H9 (cell line): ENCODE measurements at regions not wholly inside any gene's neighbourhood (a gene's known extent, or its start where the extent isn't known, plus 50 kb on each side); places are given as distances from the start of the nearest gene placed in this dataset.

ENCODE experiments used
- DNase-seq: peaks from one replicate; pipeline ENCODE4 v3.0.0-alpha.2; 2017
- H2AFZ ChIP-seq: one replicate; pipeline ENCODE4 v1.6.1; 2013; ENCODE audit warnings: mild to moderate bottlenecking, low read length, control low read depth, moderate library complexity
- H2AK5ac ChIP-seq: 2 replicates; pipeline ENCODE4 v1.6.1; 2013; ENCODE audit warnings: low read length, control low read depth, mixed read lengths; ENCODE audit not compliant: insufficient read length
- H2BK120ac ChIP-seq: one replicate; pipeline ENCODE4 v1.6.1; 2013; ENCODE audit warnings: low read depth, mild to moderate bottlenecking, low read length, control low read depth, inconsistent platforms; ENCODE audit not compliant: poor library complexity, severe bottlenecking
- H2BK12ac ChIP-seq: 2 replicates; pipeline ENCODE4 v1.6.1; 2013; ENCODE audit warnings: low read length, control low read depth, mixed read lengths, low read depth; ENCODE audit not compliant: insufficient read length
- H2BK15ac ChIP-seq: 2 replicates; pipeline ENCODE4 v1.6.1; 2013; ENCODE audit warnings: low read depth, low read length, control low read depth
- H2BK20ac ChIP-seq: one replicate; pipeline ENCODE4 v1.6.1; 2013; ENCODE audit warnings: low read depth, mild to moderate bottlenecking, low read length, control low read depth, inconsistent platforms; ENCODE audit not compliant: poor library complexity, severe bottlenecking
- H2BK5ac ChIP-seq: 2 replicates; pipeline ENCODE4 v1.6.1; 2013; ENCODE audit warnings: low read length, control low read depth, mixed read lengths; ENCODE audit not compliant: insufficient read length
- H3K14ac ChIP-seq: 2 replicates; pipeline ENCODE4 v1.6.1; 2013; ENCODE audit warnings: low read length, control low read depth; ENCODE audit not compliant: insufficient read depth
- H3K18ac ChIP-seq: 2 replicates; pipeline ENCODE4 v1.6.1; 2013; ENCODE audit warnings: low read depth, mild to moderate bottlenecking, mixed read lengths, low read length, control low read depth; ENCODE audit not compliant: insufficient read length
- H3K23ac ChIP-seq: 2 replicates; pipeline ENCODE4 v1.6.1; 2013; ENCODE audit warnings: low read length, control low read depth, mixed read lengths, low read depth; ENCODE audit not compliant: insufficient read length
- H3K23me2 ChIP-seq: 2 replicates; pipeline ENCODE4 v1.6.1; 2013; ENCODE audit warnings: low read depth, mild to moderate bottlenecking, mixed read lengths, low read length, control low read depth; ENCODE audit not compliant: insufficient read length, poor library complexity, severe bottlenecking
- H3K27ac ChIP-seq: 2 replicates; pipeline ENCODE4 v1.5.1; 2013; ENCODE audit warnings: low read length, control low read depth, mixed read lengths, low read depth; ENCODE audit not compliant: insufficient read length
- H3K27me3 ChIP-seq: 2 replicates; pipeline ENCODE4 v1.6.1; 2013; ENCODE audit warnings: low read length, control low read depth, inconsistent platforms; ENCODE audit not compliant: insufficient read depth
- H3K4ac ChIP-seq: 2 replicates; pipeline ENCODE4 v1.6.1; 2013; ENCODE audit warnings: low read depth, mild to moderate bottlenecking, control low read depth, inconsistent platforms, low read length, moderate library complexity
- H3K4me1 ChIP-seq: 2 replicates; pipeline ENCODE4 v1.6.1; 2013; ENCODE audit warnings: low read length, control low read depth, inconsistent platforms; ENCODE audit not compliant: insufficient read depth
- H3K4me2 ChIP-seq: 2 replicates; pipeline ENCODE4 v1.6.1; 2013; ENCODE audit warnings: low read length, control low read depth, mixed read lengths; ENCODE audit not compliant: insufficient read length, insufficient read depth
- H3K56ac ChIP-seq: 2 replicates; pipeline ENCODE4 v1.6.1; 2013; ENCODE audit warnings: low read depth, mild to moderate bottlenecking, mixed read lengths, low read length, control low read depth; ENCODE audit not compliant: insufficient read length
- H3K79me1 ChIP-seq: 2 replicates; pipeline ENCODE4 v1.6.1; 2013; ENCODE audit warnings: low read depth, mild to moderate bottlenecking, moderate library complexity, low read length, control low read depth, inconsistent platforms; ENCODE audit not compliant: insufficient read depth, poor library complexity, severe bottlenecking
- H3K79me2 ChIP-seq: 2 replicates; pipeline ENCODE4 v1.6.1; 2013; ENCODE audit warnings: low read length, control low read depth, inconsistent platforms; ENCODE audit not compliant: insufficient read depth
- H3K9ac ChIP-seq: 2 replicates; pipeline ENCODE4 v1.6.1; 2013; ENCODE audit warnings: low read length, control low read depth, mixed read lengths; ENCODE audit not compliant: insufficient read length; ENCODE audit errors: extremely low read depth
- H3K9me3 ChIP-seq: one replicate; pipeline ENCODE4 v1.6.1; 2013; ENCODE audit warnings: low read depth, low read length, inconsistent platforms; ENCODE audit not compliant: control insufficient read depth
- H3T11ph ChIP-seq: one replicate; pipeline ENCODE4 v1.6.1; 2013; ENCODE audit warnings: mild to moderate bottlenecking, low read length, control low read depth, inconsistent platforms
- H4K20me1 ChIP-seq: one replicate; pipeline ENCODE4 v1.6.1; 2013; ENCODE audit not compliant: control insufficient read depth, insufficient read length, insufficient read depth
- H4K5ac ChIP-seq: 2 replicates; pipeline ENCODE4 v1.6.1; 2013; ENCODE audit warnings: low read depth, mild to moderate bottlenecking, mixed read lengths, low read length, control low read depth; ENCODE audit not compliant: insufficient read length
- H4K8ac ChIP-seq: replicated peaks from 2 replicates; pipeline ENCODE4 v1.6.1; 2013; ENCODE audit warnings: low read length, control low read depth, mixed read lengths, low read depth; ENCODE audit not compliant: insufficient read length
- H4K91ac ChIP-seq: 2 replicates; pipeline ENCODE4 v1.6.1; 2013; ENCODE audit warnings: low read depth, mild to moderate bottlenecking, moderate library complexity, mixed read lengths, low read length, control low read depth; ENCODE audit not compliant: insufficient read length
- H3K27ac Mint-ChIP-seq, 3 experiments: 2 replicates in 2 of 3; 3 replicates in 1 of 3; pipeline ENCODE4 v1.8.0; 2020 to 2021; ENCODE audit warnings: mixed read lengths in 3 of 3, mild to moderate bottlenecking in 1 of 3, moderate library complexity in 1 of 3
- H3K27me3 Mint-ChIP-seq: 2 replicates; pipeline ENCODE4 v1.8.0; 2021; ENCODE audit warnings: low read depth, mild to moderate bottlenecking, moderate library complexity, mixed read lengths
- H3K36me3 Mint-ChIP-seq, 3 experiments: 2 replicates in 2 of 3; 3 replicates in 1 of 3; pipeline ENCODE4 v1.8.0; 2020 to 2021; ENCODE audit warnings: low read depth in 3 of 3, mixed read lengths in 3 of 3; ENCODE audit not compliant: insufficient read depth in 1 of 3
- H3K4me1 Mint-ChIP-seq, 2 experiments: 2 replicates each; pipeline ENCODE4 v1.8.0; 2020; ENCODE audit warnings: mixed read lengths in 2 of 2
- H3K4me3 Mint-ChIP-seq, 2 experiments: 2 replicates in 1 of 2; 3 replicates in 1 of 2; pipeline ENCODE4 v1.8.0; 2020 to 2021; ENCODE audit warnings: mild to moderate bottlenecking in 2 of 2, mixed read lengths in 2 of 2, moderate library complexity in 1 of 2
- H3K9me3 Mint-ChIP-seq, 2 experiments: 2 replicates in 1 of 2; 3 replicates in 1 of 2; pipeline ENCODE4 v1.8.0; 2020; ENCODE audit warnings: mild to moderate bottlenecking in 2 of 2, mixed read lengths in 2 of 2, moderate library complexity in 1 of 2
- CTCF ChIP-seq: fragments of 200-600 bp; sonication (generic); conservative IDR thresholded peaks from 3 replicates; pipeline ENCODE4 v1.8.0; 2021; ENCODE audit warnings: antibody characterized with exemption, mild to moderate bottlenecking
- WGBS: extraction: QIAGEN DNeasy Blood & Tissue Kit; methylation state at CpG from one replicate; pipeline ENCODE4 v1.1.7; 2013; ENCODE audit warnings: missing lambda C conversion rate, low lambda C conversion rate, mixed read lengths; ENCODE audit not compliant: insufficient read length; ENCODE audit errors: extremely low coverage; 5-methylcytosine and 5-hydroxymethylcytosine counted together

- Histone ChIP-seq H3K27ac (no peak overlapping the region), H3T11ph (no peak overlapping the region), H3K23me2 (peaks cover 9% of the 10 kb centered on the region), H3K23ac (no peak overlapping the region), H2AFZ (no peak overlapping the region), H3K18ac (no peak overlapping the region), H3K27me3 (peaks cover 2% of the 10 kb centered on the region; the same call in 1 of the 2 replicates), H2AK5ac (no peak overlapping the region), H2BK120ac (no peak overlapping the region), H4K91ac (no peak overlapping the region), H2BK12ac (no peak overlapping the region), H2BK5ac (no peak overlapping the region), H4K20me1 (no peaks in the 10 kb centered on the region), H3K9ac (no peak overlapping the region), H3K9me3 (no peaks in the 10 kb centered on the region), H2BK20ac (no peak overlapping the region), H3K79me2 (no peaks in the 10 kb centered on the region), H3K79me1 (no peaks in the 10 kb centered on the region), H3K14ac (no peak overlapping the region; the same call in 1 of the 2 replicates), H3K56ac (no peak overlapping the region), H2BK15ac (no peak overlapping the region), H4K8ac (no peak overlapping the region), H3K4me1 (peaks cover 5% of the 10 kb centered on the region; the same call in 1 of the 2 replicates), H4K5ac (no peak overlapping the region), H3K4me2 (peak overlapping the region; percentile 3), H3K4ac (no peak overlapping the region)
- DNase-seq, result peak; percentile 92
- H3K27ac Mint-ChIP-seq, result no peak overlapping the region
- H3K27me3 Mint-ChIP-seq, result peaks cover 85% of the 10 kb centered on the region
- WGBS, result no CpG with 5 or more reads among the region's 14 CpGs
- peaks cover 5 to 12% (median 9%) of the 10 kb centered on the region in 3 experiments; a peak in 6 of 7 replicates for H3K36me3 Mint-ChIP-seq
- peaks cover 13 to 17% of the 10 kb centered on the region in 2 experiments for H3K9me3 Mint-ChIP-seq
- no peak for TF ChIP-seq CTCF
- H3K4me3 Mint-ChIP-seq, result peak overlapping the region; percentile 16 to 66; a peak in 3 of 5 replicates
- H3K4me1 Mint-ChIP-seq, result peaks cover 18 to 29% of the 10 kb centered on the region in 2 experiments
Observed at GRCh38 chr4:3873408-3874027, 107.3 kb downstream of the ADRA2C start.
